GM12891 (cell line): ENCODE measurements at regions not wholly inside any gene's neighbourhood (a gene's known extent, or its start where the extent isn't known, plus 50 kb on each side); places are given as distances from the start of the nearest gene placed in this dataset.

ENCODE experiments used
- DNase-seq: peaks from one replicate; pipeline ENCODE4 v3.0.0; 2011; ENCODE audit warnings: low spot score; ENCODE audit not compliant: insufficient read length
- FAIRE-seq: peaks from 2 replicates; lab custom pipeline; 2011; peaks lifted over from hg19 to GRCh38; lab: Jason Lieb, UNC
- PAX5 ChIP-seq: IDR thresholded peaks from 2 replicates; pipeline ENCODE4 v1.6.1; 2011; ENCODE audit warnings: low read length, moderate library complexity, mild to moderate bottlenecking; ENCODE audit not compliant: insufficient read depth, severe bottlenecking
- POLR2A ChIP-seq: IDR thresholded peaks from 2 replicates; pipeline ENCODE4 v1.6.1; 2011; ENCODE audit warnings: low read depth, low read length, control low read depth
- POLR2AphosphoS5 ChIP-seq: IDR thresholded peaks from 2 replicates; pipeline ENCODE4 v1.6.1; 2011; ENCODE audit warnings: low read depth, low read length, control low read depth
- POU2F2 ChIP-seq: IDR thresholded peaks from 2 replicates; pipeline ENCODE4 v1.6.1; 2011; ENCODE audit warnings: low read depth, mild to moderate bottlenecking, control low read depth, low read length, moderate library complexity
- SPI1 ChIP-seq: IDR thresholded peaks from 2 replicates; pipeline ENCODE4 v1.6.1; 2011; ENCODE audit warnings: low read depth, low read length, control low read depth
- TAF1 ChIP-seq: IDR thresholded peaks from 2 replicates; pipeline ENCODE4 v1.6.1; 2011; ENCODE audit warnings: low read depth, low read length, control low read depth

DNA sequence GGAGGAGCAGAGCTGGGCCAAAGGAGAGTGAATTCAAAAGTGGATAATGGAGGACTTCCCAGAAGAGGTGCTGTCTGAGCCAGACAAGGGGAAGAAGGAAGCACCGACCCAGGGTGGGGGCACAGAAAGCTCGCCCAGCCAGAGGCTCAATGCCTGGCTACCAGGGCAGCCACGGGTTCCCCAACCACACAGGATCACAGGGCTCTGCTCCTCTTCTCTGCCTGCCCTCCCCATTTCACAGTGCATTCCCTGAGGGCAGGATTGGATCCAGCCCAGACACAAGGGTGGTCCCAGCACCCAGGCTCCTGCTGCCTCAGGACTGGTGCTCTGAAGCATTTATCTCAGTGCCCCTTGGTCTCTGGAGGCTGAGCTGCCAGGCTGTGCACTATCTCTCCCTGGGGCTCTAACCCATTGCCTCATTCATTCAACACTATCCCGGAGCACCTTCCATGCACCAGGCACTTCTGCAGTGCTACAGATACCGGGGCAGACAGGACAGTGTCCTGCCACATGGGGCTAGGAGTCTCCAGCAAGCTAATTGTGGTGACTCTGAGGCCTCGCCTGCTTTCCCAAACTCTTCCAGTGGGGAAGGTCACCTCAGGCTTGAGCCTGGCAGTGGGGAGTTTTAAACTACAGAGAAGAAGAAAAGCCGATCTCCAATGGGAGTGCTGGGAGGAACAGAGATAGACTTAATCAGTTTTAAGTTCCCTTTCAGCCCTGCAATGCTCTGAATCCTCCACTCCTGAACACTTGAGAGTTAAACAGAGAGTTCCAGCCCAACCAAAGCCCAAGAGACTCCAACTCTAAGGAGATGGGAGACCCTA is 201.8 kb upstream of the ZMIZ1 start:
- TF ChIP-seq PAX5 (no peak), POLR2A (no peak), POLR2AphosphoS5 (no peak), SPI1 (no peak)
- no peak for FAIRE-seq
- no peak for DNase-seq

DNA sequence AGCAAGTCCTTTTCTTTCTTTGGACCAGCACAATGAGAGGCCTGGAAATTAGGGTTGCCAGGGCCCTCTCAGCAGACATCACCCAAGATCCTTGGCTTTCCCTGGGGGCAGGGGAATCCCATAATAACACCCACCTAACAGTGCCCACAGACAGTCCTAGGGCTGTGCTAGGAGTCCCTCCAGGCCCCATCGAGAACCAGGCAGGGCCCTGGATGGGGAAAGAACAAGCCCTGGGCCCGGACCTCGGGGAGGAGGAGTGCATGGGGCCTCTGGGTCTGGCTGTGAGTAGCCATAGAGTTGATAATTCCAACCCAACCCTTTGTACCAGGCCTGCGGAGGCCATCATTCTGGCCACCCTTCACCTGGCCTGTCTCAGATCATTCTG is 201.2 kb upstream of the ZMIZ1 start:
- no peak for TF ChIP-seq POLR2A
- DNase-seq (no peak), FAIRE-seq (no peak)

DNA sequence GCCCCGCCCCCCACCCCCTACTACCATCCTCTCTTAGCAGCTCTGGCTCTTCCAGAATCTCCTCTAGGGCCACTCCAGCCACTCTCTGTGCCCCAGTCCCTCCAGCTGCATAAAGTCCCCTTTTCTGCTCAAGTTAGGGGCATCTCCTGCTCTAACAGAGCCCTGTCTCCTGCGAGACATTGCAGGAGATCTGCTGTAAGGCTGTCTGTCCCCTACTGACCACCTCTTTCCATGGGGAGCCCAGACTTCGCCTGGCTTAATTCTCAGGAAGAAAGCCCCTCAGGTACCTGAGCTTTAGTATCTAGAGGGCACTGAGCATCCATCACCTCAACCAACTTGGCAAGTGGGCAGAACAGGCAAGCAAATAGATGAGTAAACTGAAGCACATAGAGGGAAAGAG is 200.7 kb upstream of the ZMIZ1 start:
- no peak for TF ChIP-seq POLR2A
- no peak for TF ChIP-seq SPI1
- no peak for TF ChIP-seq PAX5
- no peak for TF ChIP-seq POLR2AphosphoS5
- TF ChIP-seq POU2F2, result no peak
- TF ChIP-seq TAF1, result no peak
- DNase-seq (no peak), FAIRE-seq (no peak)

DNA sequence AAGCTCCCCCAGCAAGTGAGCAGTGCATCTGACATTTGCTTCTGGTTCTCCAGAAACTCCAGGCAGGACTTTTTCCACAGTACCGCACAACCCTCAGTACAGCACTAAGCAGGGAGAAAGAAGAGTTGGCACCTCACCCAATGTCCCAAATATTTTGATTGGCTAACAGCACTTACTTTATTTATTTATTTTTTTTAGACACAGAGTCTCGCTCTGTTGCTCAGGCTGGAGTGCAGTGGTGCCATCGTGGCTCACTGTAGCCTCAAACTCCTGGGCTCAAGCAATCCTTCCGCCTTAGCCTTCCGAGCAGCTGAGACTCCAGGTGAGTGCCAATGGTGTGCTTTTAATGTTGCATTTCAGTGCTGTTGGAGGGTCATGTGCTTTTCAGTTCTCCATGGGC is 200.3 kb upstream of the ZMIZ1 start:
- TF ChIP-seq PAX5 (no peak), POU2F2 (no peak), TAF1 (no peak), POLR2A (no peak), POLR2AphosphoS5 (no peak), SPI1 (no peak)
- FAIRE-seq (no peak), DNase-seq (no peak)

DNA sequence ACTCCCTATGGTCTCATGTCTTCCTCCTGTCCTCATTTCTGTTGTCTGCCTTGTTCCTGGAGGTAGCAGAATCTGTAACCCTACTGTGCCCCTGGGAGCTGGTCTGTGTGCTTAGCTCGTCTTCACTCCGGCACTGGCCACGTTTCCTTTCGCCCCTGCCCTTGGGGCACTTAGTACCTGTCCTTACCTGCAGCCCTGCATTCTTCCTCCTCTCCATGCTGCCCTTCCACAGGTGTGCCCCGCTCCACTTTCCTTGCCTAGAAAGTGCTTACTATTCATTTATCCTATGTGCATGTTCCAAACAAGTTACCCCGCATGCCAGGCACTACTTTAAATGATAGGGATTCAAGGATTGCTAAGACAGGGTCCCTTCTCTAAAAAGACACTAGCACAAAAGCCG is 199.9 kb upstream of the ZMIZ1 start:
- no peak for DNase-seq
- FAIRE-seq, result no peak
- no peak for TF ChIP-seq POLR2A
- no peak for TF ChIP-seq TAF1
- no peak for TF ChIP-seq PAX5
- no peak for TF ChIP-seq POU2F2

DNA sequence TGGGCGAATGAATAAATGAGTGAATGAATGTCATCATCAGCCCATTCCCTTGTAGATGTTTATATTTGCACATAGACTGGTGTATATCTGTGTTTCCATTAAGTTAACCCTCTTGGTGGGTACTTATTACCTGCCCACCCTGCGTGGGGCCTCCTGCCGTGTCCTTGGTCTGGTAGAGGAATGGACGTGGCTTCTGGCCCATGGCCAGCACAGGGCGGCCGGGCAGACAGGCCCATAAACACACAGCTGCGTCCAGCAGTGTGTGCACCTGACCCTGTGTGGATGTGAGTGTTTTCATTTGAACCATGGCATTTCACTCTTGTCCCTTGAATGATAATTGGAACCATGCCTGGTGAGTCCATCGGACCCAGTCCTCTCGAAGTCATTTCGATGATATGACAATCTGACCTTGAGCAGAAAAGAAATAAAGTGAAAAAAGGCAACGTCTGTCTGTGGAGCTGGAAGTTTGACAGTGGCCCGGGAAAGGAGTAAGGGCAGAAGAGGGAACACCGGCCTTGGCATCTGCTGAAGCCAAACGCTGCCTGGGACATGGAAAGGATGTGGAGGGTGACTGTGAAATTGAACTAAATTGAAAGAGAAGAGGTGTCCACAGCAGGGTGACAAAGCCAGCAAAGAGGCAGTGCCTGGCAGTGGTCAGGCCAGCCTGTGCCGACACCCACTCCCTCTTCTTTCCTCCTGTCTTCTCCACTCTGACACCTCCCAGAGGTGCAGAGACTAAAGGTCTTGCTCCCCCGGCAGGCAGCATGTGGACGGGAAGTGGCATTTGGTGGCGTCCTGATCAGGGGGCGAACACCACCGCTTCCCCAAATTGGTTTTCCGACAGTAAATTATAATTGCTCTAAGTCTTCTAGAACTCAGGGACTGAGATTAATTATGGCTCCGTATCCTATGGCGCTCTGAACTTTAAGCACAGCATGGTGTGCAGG is 199.0 kb upstream of the ZMIZ1 start:
- FAIRE-seq, result no peak
- DNase-seq, result no peak
- TF ChIP-seq POLR2AphosphoS5 (no peak), SPI1 (no peak), PAX5 (no peak), POLR2A (no peak), TAF1 (no peak), POU2F2 (no peak)

DNA sequence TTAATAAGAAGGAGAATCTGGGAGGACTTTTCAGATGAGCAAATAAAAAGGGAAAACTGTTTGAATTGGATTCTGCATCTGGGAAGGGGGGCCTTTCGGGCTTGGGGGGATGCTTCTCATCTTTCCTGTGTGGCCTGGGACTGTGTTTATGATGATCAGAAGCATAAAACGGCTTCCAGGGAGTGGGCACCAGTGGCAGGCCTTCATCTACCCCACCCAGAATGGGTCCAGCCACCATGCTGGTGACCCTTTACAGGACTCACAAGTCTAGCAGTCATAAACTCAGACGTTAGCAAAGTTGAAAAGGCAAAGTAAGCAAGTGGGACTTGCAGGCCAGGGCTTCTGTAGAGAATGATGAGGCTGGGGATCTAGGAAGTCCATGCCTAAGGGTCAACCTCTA is 198.3 kb upstream of the ZMIZ1 start:
- TF ChIP-seq POLR2AphosphoS5 (no peak), POU2F2 (no peak), PAX5 (no peak), TAF1 (no peak), POLR2A (no peak), SPI1 (no peak)
- DNase-seq, result no peak
- no peak for FAIRE-seq

DNA sequence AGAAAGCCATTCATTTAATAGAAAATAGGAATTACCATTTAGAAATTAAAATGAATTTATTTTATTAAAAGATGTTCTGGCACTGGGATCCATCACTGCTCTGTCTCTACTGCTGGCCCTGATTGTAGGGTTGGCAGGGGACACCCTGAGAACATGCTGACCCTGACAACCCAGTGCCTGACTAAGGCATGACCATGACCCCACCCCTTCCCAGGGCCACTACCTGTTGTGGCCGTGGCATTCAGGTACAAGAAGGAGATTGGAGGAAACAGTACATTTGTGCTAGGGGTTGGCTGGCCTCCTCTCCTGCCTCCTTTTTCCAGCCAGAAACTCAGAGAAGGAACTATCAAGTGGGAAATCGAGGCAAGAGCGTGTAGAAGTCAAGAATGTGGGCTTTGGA is 197.0 kb upstream of the ZMIZ1 start:
- no peak for FAIRE-seq
- no peak for DNase-seq
- TF ChIP-seq POLR2A (no peak), TAF1 (no peak), PAX5 (no peak), POU2F2 (no peak), POLR2AphosphoS5 (no peak), SPI1 (no peak)

DNA sequence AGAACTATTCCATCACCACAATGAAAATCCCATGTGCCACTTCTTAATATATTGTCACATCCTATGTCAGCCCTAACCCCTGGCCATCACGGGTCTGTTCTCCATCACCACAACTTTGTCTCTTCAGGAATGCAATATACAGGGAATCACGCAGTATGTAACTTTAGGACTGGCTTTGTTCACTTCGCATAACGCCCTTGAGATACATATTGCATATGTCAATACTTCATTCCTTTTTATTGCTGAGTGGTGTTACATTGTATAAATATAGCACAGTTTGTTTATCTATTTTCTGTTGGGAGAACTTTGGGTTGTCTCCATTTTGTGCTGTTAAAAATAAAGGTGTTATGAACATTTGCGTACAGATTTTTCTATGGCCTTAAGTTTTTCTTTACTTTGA is 195.4 kb upstream of the ZMIZ1 start:
- no peak for TF ChIP-seq SPI1
- no peak for TF ChIP-seq POLR2AphosphoS5
- no peak for TF ChIP-seq POLR2A
- TF ChIP-seq PAX5, result no peak
- no peak for DNase-seq
- FAIRE-seq, result no peak
